H9 (cell line): ENCODE measurements at regions not wholly inside any gene's neighbourhood (a gene's known extent, or its start where the extent isn't known, plus 50 kb on each side); places are given as distances from the start of the nearest gene placed in this dataset.

Experiments
- DNase-seq: peaks from one replicate; pipeline ENCODE4 v3.0.0-alpha.2; 2017
- H2AFZ ChIP-seq: one replicate; pipeline ENCODE4 v1.6.1; 2013; ENCODE audit warnings: mild to moderate bottlenecking, low read length, control low read depth, moderate library complexity
- H2AK5ac ChIP-seq: 2 replicates; pipeline ENCODE4 v1.6.1; 2013; ENCODE audit warnings: low read length, control low read depth, mixed read lengths; ENCODE audit not compliant: insufficient read length
- H2BK120ac ChIP-seq: one replicate; pipeline ENCODE4 v1.6.1; 2013; ENCODE audit warnings: low read depth, mild to moderate bottlenecking, low read length, control low read depth, inconsistent platforms; ENCODE audit not compliant: poor library complexity, severe bottlenecking
- H2BK12ac ChIP-seq: 2 replicates; pipeline ENCODE4 v1.6.1; 2013; ENCODE audit warnings: low read length, control low read depth, mixed read lengths, low read depth; ENCODE audit not compliant: insufficient read length
- H2BK15ac ChIP-seq: 2 replicates; pipeline ENCODE4 v1.6.1; 2013; ENCODE audit warnings: low read depth, low read length, control low read depth
- H2BK20ac ChIP-seq: one replicate; pipeline ENCODE4 v1.6.1; 2013; ENCODE audit warnings: low read depth, mild to moderate bottlenecking, low read length, control low read depth, inconsistent platforms; ENCODE audit not compliant: poor library complexity, severe bottlenecking
- H2BK5ac ChIP-seq: 2 replicates; pipeline ENCODE4 v1.6.1; 2013; ENCODE audit warnings: low read length, control low read depth, mixed read lengths; ENCODE audit not compliant: insufficient read length
- H3K14ac ChIP-seq: 2 replicates; pipeline ENCODE4 v1.6.1; 2013; ENCODE audit warnings: low read length, control low read depth; ENCODE audit not compliant: insufficient read depth
- H3K18ac ChIP-seq: 2 replicates; pipeline ENCODE4 v1.6.1; 2013; ENCODE audit warnings: low read depth, mild to moderate bottlenecking, mixed read lengths, low read length, control low read depth; ENCODE audit not compliant: insufficient read length
- H3K23ac ChIP-seq: 2 replicates; pipeline ENCODE4 v1.6.1; 2013; ENCODE audit warnings: low read length, control low read depth, mixed read lengths, low read depth; ENCODE audit not compliant: insufficient read length
- H3K23me2 ChIP-seq: 2 replicates; pipeline ENCODE4 v1.6.1; 2013; ENCODE audit warnings: low read depth, mild to moderate bottlenecking, mixed read lengths, low read length, control low read depth; ENCODE audit not compliant: insufficient read length, poor library complexity, severe bottlenecking
- H3K27ac ChIP-seq: 2 replicates; pipeline ENCODE4 v1.5.1; 2013; ENCODE audit warnings: low read length, control low read depth, mixed read lengths, low read depth; ENCODE audit not compliant: insufficient read length
- H3K27me3 ChIP-seq: 2 replicates; pipeline ENCODE4 v1.6.1; 2013; ENCODE audit warnings: low read length, control low read depth, inconsistent platforms; ENCODE audit not compliant: insufficient read depth
- H3K4ac ChIP-seq: 2 replicates; pipeline ENCODE4 v1.6.1; 2013; ENCODE audit warnings: low read depth, mild to moderate bottlenecking, control low read depth, inconsistent platforms, low read length, moderate library complexity
- H3K4me1 ChIP-seq: 2 replicates; pipeline ENCODE4 v1.6.1; 2013; ENCODE audit warnings: low read length, control low read depth, inconsistent platforms; ENCODE audit not compliant: insufficient read depth
- H3K4me2 ChIP-seq: 2 replicates; pipeline ENCODE4 v1.6.1; 2013; ENCODE audit warnings: low read length, control low read depth, mixed read lengths; ENCODE audit not compliant: insufficient read length, insufficient read depth
- H3K56ac ChIP-seq: 2 replicates; pipeline ENCODE4 v1.6.1; 2013; ENCODE audit warnings: low read depth, mild to moderate bottlenecking, mixed read lengths, low read length, control low read depth; ENCODE audit not compliant: insufficient read length
- H3K79me1 ChIP-seq: 2 replicates; pipeline ENCODE4 v1.6.1; 2013; ENCODE audit warnings: low read depth, mild to moderate bottlenecking, moderate library complexity, low read length, control low read depth, inconsistent platforms; ENCODE audit not compliant: insufficient read depth, poor library complexity, severe bottlenecking
- H3K79me2 ChIP-seq: 2 replicates; pipeline ENCODE4 v1.6.1; 2013; ENCODE audit warnings: low read length, control low read depth, inconsistent platforms; ENCODE audit not compliant: insufficient read depth
- H3K9ac ChIP-seq: 2 replicates; pipeline ENCODE4 v1.6.1; 2013; ENCODE audit warnings: low read length, control low read depth, mixed read lengths; ENCODE audit not compliant: insufficient read length; ENCODE audit errors: extremely low read depth
- H3K9me3 ChIP-seq: one replicate; pipeline ENCODE4 v1.6.1; 2013; ENCODE audit warnings: low read depth, low read length, inconsistent platforms; ENCODE audit not compliant: control insufficient read depth
- H3T11ph ChIP-seq: one replicate; pipeline ENCODE4 v1.6.1; 2013; ENCODE audit warnings: mild to moderate bottlenecking, low read length, control low read depth, inconsistent platforms
- H4K20me1 ChIP-seq: one replicate; pipeline ENCODE4 v1.6.1; 2013; ENCODE audit not compliant: control insufficient read depth, insufficient read length, insufficient read depth
- H4K5ac ChIP-seq: 2 replicates; pipeline ENCODE4 v1.6.1; 2013; ENCODE audit warnings: low read depth, mild to moderate bottlenecking, mixed read lengths, low read length, control low read depth; ENCODE audit not compliant: insufficient read length
- H4K8ac ChIP-seq: replicated peaks from 2 replicates; pipeline ENCODE4 v1.6.1; 2013; ENCODE audit warnings: low read length, control low read depth, mixed read lengths, low read depth; ENCODE audit not compliant: insufficient read length
- H4K91ac ChIP-seq: 2 replicates; pipeline ENCODE4 v1.6.1; 2013; ENCODE audit warnings: low read depth, mild to moderate bottlenecking, moderate library complexity, mixed read lengths, low read length, control low read depth; ENCODE audit not compliant: insufficient read length
- H3K27ac Mint-ChIP-seq, 3 experiments: 2 replicates in 2 of 3; 3 replicates in 1 of 3; pipeline ENCODE4 v1.8.0; 2020 to 2021; ENCODE audit warnings: mixed read lengths in 3 of 3, mild to moderate bottlenecking in 1 of 3, moderate library complexity in 1 of 3
- H3K27me3 Mint-ChIP-seq: 2 replicates; pipeline ENCODE4 v1.8.0; 2021; ENCODE audit warnings: low read depth, mild to moderate bottlenecking, moderate library complexity, mixed read lengths
- H3K36me3 Mint-ChIP-seq, 3 experiments: 2 replicates in 2 of 3; 3 replicates in 1 of 3; pipeline ENCODE4 v1.8.0; 2020 to 2021; ENCODE audit warnings: low read depth in 3 of 3, mixed read lengths in 3 of 3; ENCODE audit not compliant: insufficient read depth in 1 of 3
- H3K4me1 Mint-ChIP-seq, 2 experiments: 2 replicates each; pipeline ENCODE4 v1.8.0; 2020; ENCODE audit warnings: mixed read lengths in 2 of 2
- H3K4me3 Mint-ChIP-seq, 2 experiments: 2 replicates in 1 of 2; 3 replicates in 1 of 2; pipeline ENCODE4 v1.8.0; 2020 to 2021; ENCODE audit warnings: mild to moderate bottlenecking in 2 of 2, mixed read lengths in 2 of 2, moderate library complexity in 1 of 2
- H3K9me3 Mint-ChIP-seq, 2 experiments: 2 replicates in 1 of 2; 3 replicates in 1 of 2; pipeline ENCODE4 v1.8.0; 2020; ENCODE audit warnings: mild to moderate bottlenecking in 2 of 2, mixed read lengths in 2 of 2, moderate library complexity in 1 of 2
- CTCF ChIP-seq: fragments of 200-600 bp; sonication (generic); conservative IDR thresholded peaks from 3 replicates; pipeline ENCODE4 v1.8.0; 2021; ENCODE audit warnings: antibody characterized with exemption, mild to moderate bottlenecking
- WGBS: extraction: QIAGEN DNeasy Blood & Tissue Kit; methylation state at CpG from one replicate; pipeline ENCODE4 v1.1.7; 2013; ENCODE audit warnings: missing lambda C conversion rate, low lambda C conversion rate, mixed read lengths; ENCODE audit not compliant: insufficient read length; ENCODE audit errors: extremely low coverage; 5-methylcytosine and 5-hydroxymethylcytosine counted together

GRCh38 chr10:10530313-10530712, 487.4 kb upstream of the CELF2 start:
- no peak overlapping the region for H2BK120ac ChIP-seq
- H3K4me2 ChIP-seq = no peak overlapping the region
- H3K4me1 Mint-ChIP-seq = peaks cover 18 to 20% of the 10 kb centered on the region in 2 experiments
- H3K14ac ChIP-seq = no peak overlapping the region
- no peak for TF ChIP-seq CTCF
- H2AK5ac ChIP-seq = no peak overlapping the region
- no peak overlapping the region for H2BK20ac ChIP-seq
- DNase-seq = no peak
- no peak overlapping the region for H3K18ac ChIP-seq
- H4K20me1 ChIP-seq = no peaks in the 10 kb centered on the region
- H3K56ac ChIP-seq = no peak overlapping the region
- H3K27ac Mint-ChIP-seq = no peak overlapping the region
- no CpG with 5 or more reads among the region's 3 CpGs for WGBS
- H3K27ac ChIP-seq = no peak overlapping the region
- H2BK12ac ChIP-seq = no peak overlapping the region
- H3T11ph ChIP-seq = no peak overlapping the region
- no peaks in the 10 kb centered on the region; the same call in 1 of the 2 replicates for H3K27me3 ChIP-seq
- no peaks in the 10 kb centered on the region for H3K9me3 ChIP-seq
- H4K91ac ChIP-seq = no peak overlapping the region
- H3K79me1 ChIP-seq = no peaks in the 10 kb centered on the region
- peaks cover 2% of the 10 kb centered on the region; the same call in 1 of the 2 replicates for H3K4me1 ChIP-seq
- no peak overlapping the region for H4K5ac ChIP-seq
- no peaks in the 10 kb centered on the region; a peak in 1 of 5 replicates for H3K9me3 Mint-ChIP-seq
- H2AFZ ChIP-seq = no peak overlapping the region
- H4K8ac ChIP-seq = no peak overlapping the region
- H3K9ac ChIP-seq = no peak overlapping the region
- no peaks in the 10 kb centered on the region for H3K23me2 ChIP-seq
- no peak overlapping the region for H2BK5ac ChIP-seq
- no peak overlapping the region for H2BK15ac ChIP-seq
- no peak overlapping the region for H3K4ac ChIP-seq
- H3K27me3 Mint-ChIP-seq = peaks cover 32% of the 10 kb centered on the region
- no peaks in the 10 kb centered on the region for H3K36me3 Mint-ChIP-seq
- H3K23ac ChIP-seq = no peak overlapping the region
- no peaks in the 10 kb centered on the region for H3K79me2 ChIP-seq
- H3K4me3 Mint-ChIP-seq = no peak overlapping the region
